B cell (primary cell): ENCODE measurements at regions not wholly inside any gene's neighbourhood (a gene's known extent, or its start where the extent isn't known, plus 50 kb on each side); places are given as distances from the start of the nearest gene placed in this dataset.
"Not testable (repeated sequence)": the region's sequence is repeated elsewhere in the genome, so short reads cannot be mapped to it uniquely, and the experiment has no call there.

Experiments
- EZH2 ChIP-seq: IDR thresholded peaks from 2 replicates; pipeline ENCODE4 v1.6.1; 2012; ENCODE audit warnings: borderline replicate concordance, low read depth, mild to moderate bottlenecking, moderate library complexity, low read length; ENCODE audit not compliant: insufficient read depth, poor library complexity, severe bottlenecking
- TF ChIP-seq, protein P1 (sequence below): fragments of 200-600 bp; IDR thresholded peaks from one replicate; pipeline ENCODE4 v1.8.0; 2022; ENCODE audit warnings: antibody characterized with exemption, mild to moderate bottlenecking

- TF ChIP-seq, protein P1, sequence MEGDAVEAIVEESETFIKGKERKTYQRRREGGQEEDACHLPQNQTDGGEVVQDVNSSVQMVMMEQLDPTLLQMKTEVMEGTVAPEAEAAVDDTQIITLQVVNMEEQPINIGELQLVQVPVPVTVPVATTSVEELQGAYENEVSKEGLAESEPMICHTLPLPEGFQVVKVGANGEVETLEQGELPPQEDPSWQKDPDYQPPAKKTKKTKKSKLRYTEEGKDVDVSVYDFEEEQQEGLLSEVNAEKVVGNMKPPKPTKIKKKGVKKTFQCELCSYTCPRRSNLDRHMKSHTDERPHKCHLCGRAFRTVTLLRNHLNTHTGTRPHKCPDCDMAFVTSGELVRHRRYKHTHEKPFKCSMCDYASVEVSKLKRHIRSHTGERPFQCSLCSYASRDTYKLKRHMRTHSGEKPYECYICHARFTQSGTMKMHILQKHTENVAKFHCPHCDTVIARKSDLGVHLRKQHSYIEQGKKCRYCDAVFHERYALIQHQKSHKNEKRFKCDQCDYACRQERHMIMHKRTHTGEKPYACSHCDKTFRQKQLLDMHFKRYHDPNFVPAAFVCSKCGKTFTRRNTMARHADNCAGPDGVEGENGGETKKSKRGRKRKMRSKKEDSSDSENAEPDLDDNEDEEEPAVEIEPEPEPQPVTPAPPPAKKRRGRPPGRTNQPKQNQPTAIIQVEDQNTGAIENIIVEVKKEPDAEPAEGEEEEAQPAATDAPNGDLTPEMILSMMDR = not testable (repeated sequence)
- TF ChIP-seq EZH2 = not testable (repeated sequence)
Measured at GRCh38 chr3:23144051-23144450, 59.1 kb upstream of the UBE2E2 start.
